GM23338 (cell line): ENCODE measurements at regions not wholly inside any gene's neighbourhood (a gene's known extent, or its start where the extent isn't known, plus 50 kb on each side); places are given as distances from the start of the nearest gene placed in this dataset.

Experiments used
- ATAC-seq: fragments of 200-7000 bp; cut with Tn5 transposase; 3 replicates; pipeline ENCODE4 v1.9.1; 2020
- DNase-seq: peaks from one replicate; pipeline ENCODE4 v3.0.0-alpha.2; 2015; ENCODE audit warnings: low spot score
- H2AFZ ChIP-seq: fragments of 200-600 bp; sonication (generic); 2 replicates; pipeline ENCODE4 v1.8.0; 2016; ENCODE audit warnings: antibody characterized with exemption, mild to moderate bottlenecking, moderate library complexity
- H3F3A ChIP-seq: fragments of 200-600 bp; sonication (generic); replicated peaks from 2 replicates; pipeline ENCODE4 v1.8.0; 2017; ENCODE audit warnings: antibody characterized with exemption, mixed run types, low read depth
- H3K27ac ChIP-seq: fragments of 200-600 bp; sonication (generic); 2 replicates; pipeline ENCODE4 v1.6.1; 2016; ENCODE audit warnings: low read depth
- H3K27me3 ChIP-seq: fragments of 200-600 bp; sonication (generic); 2 replicates; pipeline ENCODE4 v1.8.0; 2016; ENCODE audit warnings: mild to moderate bottlenecking, mixed run types, moderate library complexity; ENCODE audit not compliant: insufficient read depth
- H3K36me3 ChIP-seq: fragments of 200-600 bp; sonication (generic); 2 replicates; pipeline ENCODE4 v1.8.0; 2016; ENCODE audit warnings: mild to moderate bottlenecking; ENCODE audit not compliant: insufficient read depth
- H3K4me1 ChIP-seq: fragments of 200-600 bp; sonication (generic); 2 replicates; pipeline ENCODE4 v1.8.0; 2016; ENCODE audit warnings: mild to moderate bottlenecking, moderate library complexity; ENCODE audit not compliant: insufficient read depth
- H3K4me2 ChIP-seq: fragments of 200-600 bp; sonication (generic); 2 replicates; pipeline ENCODE4 v1.7.1; 2017; ENCODE audit warnings: mixed run types
- H3K4me3 ChIP-seq: fragments of 200-600 bp; sonication (generic); 2 replicates; pipeline ENCODE4 v1.6.1; 2016; ENCODE audit warnings: mixed run types
- H3K79me2 ChIP-seq: fragments of 200-600 bp; sonication (generic); replicated peaks from 2 replicates; pipeline ENCODE4 v1.8.0; 2017; ENCODE audit warnings: mild to moderate bottlenecking; ENCODE audit not compliant: insufficient read depth
- H3K9me2 ChIP-seq: fragments of 200-600 bp; sonication (generic); 2 replicates; pipeline ENCODE4 v1.8.0; 2017; ENCODE audit not compliant: insufficient read depth
- H4K20me1 ChIP-seq: fragments of 200-600 bp; sonication (generic); replicated peaks from 2 replicates; pipeline ENCODE4 v1.8.0; 2017; ENCODE audit warnings: mild to moderate bottlenecking; ENCODE audit not compliant: insufficient read depth
- H3K27ac Mint-ChIP-seq: 2 replicates; pipeline ENCODE4 v1.8.0; 2020; ENCODE audit warnings: inconsistent platforms, mild to moderate bottlenecking, moderate library complexity, mixed read lengths
- H3K27me3 Mint-ChIP-seq: 3 replicates; pipeline ENCODE4 v1.8.0; 2022; ENCODE audit warnings: low read depth, mild to moderate bottlenecking, moderate library complexity, mixed read lengths, inconsistent platforms; ENCODE audit not compliant: insufficient read depth, poor library complexity
- H3K36me3 Mint-ChIP-seq: 3 replicates; pipeline ENCODE4 v1.8.0; 2021; ENCODE audit warnings: low read depth, mild to moderate bottlenecking, inconsistent platforms, moderate library complexity, mixed read lengths
- H3K4me1 Mint-ChIP-seq: 3 replicates; pipeline ENCODE4 v1.8.0; 2020; ENCODE audit warnings: mild to moderate bottlenecking, inconsistent platforms, mixed read lengths
- H3K4me3 Mint-ChIP-seq: 3 replicates; pipeline ENCODE4 v1.8.0; 2021; ENCODE audit warnings: moderate library complexity, mild to moderate bottlenecking, inconsistent platforms, mixed read lengths
- H3K9me3 Mint-ChIP-seq: 3 replicates; pipeline ENCODE4 v1.8.0; 2020; ENCODE audit warnings: moderate library complexity, mild to moderate bottlenecking, inconsistent platforms, mixed read lengths
- CREB1 ChIP-seq: fragments of 250-450 bp; sonication (Bioruptor Pico); IDR thresholded peaks from 2 replicates; pipeline ENCODE4 v1.5.0; 2020; ENCODE audit warnings: low read depth, mild to moderate bottlenecking, moderate library complexity
- EZH2 ChIP-seq: fragments of 200-600 bp; sonication (generic); IDR thresholded peaks from one replicate; pipeline ENCODE4 v1.8.0; 2017; ENCODE audit warnings: antibody characterized with exemption, mild to moderate bottlenecking, low read depth; ENCODE audit not compliant: unreplicated experiment
- EZH2phosphoT487 ChIP-seq: fragments of 200-600 bp; sonication (generic); IDR thresholded peaks from one replicate; pipeline ENCODE4 v1.8.1; 2018; ENCODE audit warnings: antibody characterized with exemption; ENCODE audit not compliant: unreplicated experiment
- JUNB ChIP-seq: IDR thresholded peaks from one replicate; pipeline ENCODE4 v1.6.1; 2016; ENCODE audit warnings: antibody characterized with exemption; ENCODE audit not compliant: unreplicated experiment
- NANOG ChIP-seq: IDR thresholded peaks from 2 replicates; pipeline ENCODE4 v1.6.1; 2016; ENCODE audit warnings: antibody characterized with exemption, borderline replicate concordance
- POLR2AphosphoS5 ChIP-seq: IDR thresholded peaks from 2 replicates; pipeline ENCODE4 v1.6.1; 2016; ENCODE audit warnings: antibody characterized with exemption, low read depth
- STAT1 ChIP-seq: IDR thresholded peaks from one replicate; pipeline ENCODE4 v1.6.1; 2016; ENCODE audit warnings: antibody characterized with exemption; ENCODE audit not compliant: unreplicated experiment
- ZNF114 ChIP-seq: fragments of 250-450 bp; sonication (Bioruptor Pico); IDR thresholded peaks from 2 replicates; pipeline ENCODE4 v1.5.0; 2020; ENCODE audit warnings: mild to moderate bottlenecking, moderate library complexity
- ZNF331 ChIP-seq: fragments of 250-450 bp; sonication (Bioruptor Pico); IDR thresholded peaks from 2 replicates; pipeline ENCODE4 v1.5.0; 2020; ENCODE audit warnings: low read depth, mild to moderate bottlenecking, moderate library complexity
- TF ChIP-seq, protein P1 (sequence below): IDR thresholded peaks from one replicate; pipeline ENCODE4 v1.6.1; 2018; ENCODE audit warnings: antibody characterized with exemption; ENCODE audit not compliant: unreplicated experiment
- TF ChIP-seq, protein P2 (sequence below): IDR thresholded peaks from 2 replicates; pipeline ENCODE4 v1.6.1; 2016; ENCODE audit warnings: antibody characterized with exemption
- TF ChIP-seq, protein P3 (sequence below), 2 experiments: fragments of 200-600 bp in 1 of 2; sonication (generic) in 1 of 2; conservative IDR thresholded peaks; 2 replicates each; pipeline versions ENCODE4 v1.5.1 to v1.6.1; 2016 to 2017; ENCODE audit warnings: antibody characterized with exemption in 2 of 2, low read depth in 2 of 2, mild to moderate bottlenecking in 2 of 2, moderate library complexity in 1 of 2
- TF ChIP-seq, protein P4 (sequence below): fragments of 250-450 bp; sonication (Bioruptor Pico); IDR thresholded peaks from 2 replicates; pipeline ENCODE4 v1.5.0; 2020; ENCODE audit warnings: mild to moderate bottlenecking, moderate library complexity

DNA sequence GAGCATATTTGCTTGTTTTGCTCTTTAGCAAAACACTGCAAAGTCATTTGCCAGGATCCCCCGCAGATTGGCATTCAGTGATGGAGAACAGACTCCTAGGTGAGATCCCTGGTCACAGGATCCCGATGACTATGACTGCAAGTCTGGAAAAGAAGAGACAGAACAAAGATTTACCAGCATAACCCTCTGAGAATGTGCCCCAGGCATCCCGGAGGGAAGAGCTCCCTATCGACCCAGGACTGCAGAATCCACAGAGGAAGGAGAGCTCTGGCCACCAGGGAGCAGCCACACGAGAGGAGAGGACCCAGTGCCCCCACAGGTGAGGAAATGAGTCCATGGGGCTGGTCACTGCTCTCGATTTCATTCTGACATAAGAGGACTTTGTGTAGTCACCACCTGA, 105.2 kb downstream of the ZNF280B start:
- no peak overlapping the region for H3K4me3 ChIP-seq
- Mint-ChIP-seq H3K4me1 (no peaks in the 10 kb centered on the region), H3K9me3 (no peaks in the 10 kb centered on the region), H3K27ac (no peak overlapping the region), H3K27me3 (peaks cover 98% of the 10 kb centered on the region), H3K4me3 (no peak overlapping the region), H3K36me3 (no peaks in the 10 kb centered on the region)
- no peak overlapping the region for H2AFZ ChIP-seq
- peaks cover 100% of the 10 kb centered on the region for H3K27me3 ChIP-seq
- H3K9me2 ChIP-seq: no peaks in the 10 kb centered on the region
- no peaks in the 10 kb centered on the region for H3K4me1 ChIP-seq
- no peak for TF ChIP-seq EZH2phosphoT487
- TF ChIP-seq, protein P1, sequence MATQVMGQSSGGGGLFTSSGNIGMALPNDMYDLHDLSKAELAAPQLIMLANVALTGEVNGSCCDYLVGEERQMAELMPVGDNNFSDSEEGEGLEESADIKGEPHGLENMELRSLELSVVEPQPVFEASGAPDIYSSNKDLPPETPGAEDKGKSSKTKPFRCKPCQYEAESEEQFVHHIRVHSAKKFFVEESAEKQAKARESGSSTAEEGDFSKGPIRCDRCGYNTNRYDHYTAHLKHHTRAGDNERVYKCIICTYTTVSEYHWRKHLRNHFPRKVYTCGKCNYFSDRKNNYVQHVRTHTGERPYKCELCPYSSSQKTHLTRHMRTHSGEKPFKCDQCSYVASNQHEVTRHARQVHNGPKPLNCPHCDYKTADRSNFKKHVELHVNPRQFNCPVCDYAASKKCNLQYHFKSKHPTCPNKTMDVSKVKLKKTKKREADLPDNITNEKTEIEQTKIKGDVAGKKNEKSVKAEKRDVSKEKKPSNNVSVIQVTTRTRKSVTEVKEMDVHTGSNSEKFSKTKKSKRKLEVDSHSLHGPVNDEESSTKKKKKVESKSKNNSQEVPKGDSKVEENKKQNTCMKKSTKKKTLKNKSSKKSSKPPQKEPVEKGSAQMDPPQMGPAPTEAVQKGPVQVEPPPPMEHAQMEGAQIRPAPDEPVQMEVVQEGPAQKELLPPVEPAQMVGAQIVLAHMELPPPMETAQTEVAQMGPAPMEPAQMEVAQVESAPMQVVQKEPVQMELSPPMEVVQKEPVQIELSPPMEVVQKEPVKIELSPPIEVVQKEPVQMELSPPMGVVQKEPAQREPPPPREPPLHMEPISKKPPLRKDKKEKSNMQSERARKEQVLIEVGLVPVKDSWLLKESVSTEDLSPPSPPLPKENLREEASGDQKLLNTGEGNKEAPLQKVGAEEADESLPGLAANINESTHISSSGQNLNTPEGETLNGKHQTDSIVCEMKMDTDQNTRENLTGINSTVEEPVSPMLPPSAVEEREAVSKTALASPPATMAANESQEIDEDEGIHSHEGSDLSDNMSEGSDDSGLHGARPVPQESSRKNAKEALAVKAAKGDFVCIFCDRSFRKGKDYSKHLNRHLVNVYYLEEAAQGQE: no peak
- TF ChIP-seq, protein P2, sequence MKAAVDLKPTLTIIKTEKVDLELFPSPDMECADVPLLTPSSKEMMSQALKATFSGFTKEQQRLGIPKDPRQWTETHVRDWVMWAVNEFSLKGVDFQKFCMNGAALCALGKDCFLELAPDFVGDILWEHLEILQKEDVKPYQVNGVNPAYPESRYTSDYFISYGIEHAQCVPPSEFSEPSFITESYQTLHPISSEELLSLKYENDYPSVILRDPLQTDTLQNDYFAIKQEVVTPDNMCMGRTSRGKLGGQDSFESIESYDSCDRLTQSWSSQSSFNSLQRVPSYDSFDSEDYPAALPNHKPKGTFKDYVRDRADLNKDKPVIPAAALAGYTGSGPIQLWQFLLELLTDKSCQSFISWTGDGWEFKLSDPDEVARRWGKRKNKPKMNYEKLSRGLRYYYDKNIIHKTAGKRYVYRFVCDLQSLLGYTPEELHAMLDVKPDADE: no peak
- TF ChIP-seq ZNF331: no peak
- no peak for TF ChIP-seq ZNF114
- TF ChIP-seq EZH2: no peak
- no peak for TF ChIP-seq NANOG
- no peak for TF ChIP-seq JUNB
- TF ChIP-seq POLR2AphosphoS5: no peak
- no peak for TF ChIP-seq CREB1 (CRISPR knock-in tag)
- no peak for TF ChIP-seq STAT1
- TF ChIP-seq, protein P3, sequence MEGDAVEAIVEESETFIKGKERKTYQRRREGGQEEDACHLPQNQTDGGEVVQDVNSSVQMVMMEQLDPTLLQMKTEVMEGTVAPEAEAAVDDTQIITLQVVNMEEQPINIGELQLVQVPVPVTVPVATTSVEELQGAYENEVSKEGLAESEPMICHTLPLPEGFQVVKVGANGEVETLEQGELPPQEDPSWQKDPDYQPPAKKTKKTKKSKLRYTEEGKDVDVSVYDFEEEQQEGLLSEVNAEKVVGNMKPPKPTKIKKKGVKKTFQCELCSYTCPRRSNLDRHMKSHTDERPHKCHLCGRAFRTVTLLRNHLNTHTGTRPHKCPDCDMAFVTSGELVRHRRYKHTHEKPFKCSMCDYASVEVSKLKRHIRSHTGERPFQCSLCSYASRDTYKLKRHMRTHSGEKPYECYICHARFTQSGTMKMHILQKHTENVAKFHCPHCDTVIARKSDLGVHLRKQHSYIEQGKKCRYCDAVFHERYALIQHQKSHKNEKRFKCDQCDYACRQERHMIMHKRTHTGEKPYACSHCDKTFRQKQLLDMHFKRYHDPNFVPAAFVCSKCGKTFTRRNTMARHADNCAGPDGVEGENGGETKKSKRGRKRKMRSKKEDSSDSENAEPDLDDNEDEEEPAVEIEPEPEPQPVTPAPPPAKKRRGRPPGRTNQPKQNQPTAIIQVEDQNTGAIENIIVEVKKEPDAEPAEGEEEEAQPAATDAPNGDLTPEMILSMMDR (conservative IDR thresholded peaks at IDR 0.05; ENCODE audit: low read depth in 2 of 2): no peak
- TF ChIP-seq, protein P4, sequence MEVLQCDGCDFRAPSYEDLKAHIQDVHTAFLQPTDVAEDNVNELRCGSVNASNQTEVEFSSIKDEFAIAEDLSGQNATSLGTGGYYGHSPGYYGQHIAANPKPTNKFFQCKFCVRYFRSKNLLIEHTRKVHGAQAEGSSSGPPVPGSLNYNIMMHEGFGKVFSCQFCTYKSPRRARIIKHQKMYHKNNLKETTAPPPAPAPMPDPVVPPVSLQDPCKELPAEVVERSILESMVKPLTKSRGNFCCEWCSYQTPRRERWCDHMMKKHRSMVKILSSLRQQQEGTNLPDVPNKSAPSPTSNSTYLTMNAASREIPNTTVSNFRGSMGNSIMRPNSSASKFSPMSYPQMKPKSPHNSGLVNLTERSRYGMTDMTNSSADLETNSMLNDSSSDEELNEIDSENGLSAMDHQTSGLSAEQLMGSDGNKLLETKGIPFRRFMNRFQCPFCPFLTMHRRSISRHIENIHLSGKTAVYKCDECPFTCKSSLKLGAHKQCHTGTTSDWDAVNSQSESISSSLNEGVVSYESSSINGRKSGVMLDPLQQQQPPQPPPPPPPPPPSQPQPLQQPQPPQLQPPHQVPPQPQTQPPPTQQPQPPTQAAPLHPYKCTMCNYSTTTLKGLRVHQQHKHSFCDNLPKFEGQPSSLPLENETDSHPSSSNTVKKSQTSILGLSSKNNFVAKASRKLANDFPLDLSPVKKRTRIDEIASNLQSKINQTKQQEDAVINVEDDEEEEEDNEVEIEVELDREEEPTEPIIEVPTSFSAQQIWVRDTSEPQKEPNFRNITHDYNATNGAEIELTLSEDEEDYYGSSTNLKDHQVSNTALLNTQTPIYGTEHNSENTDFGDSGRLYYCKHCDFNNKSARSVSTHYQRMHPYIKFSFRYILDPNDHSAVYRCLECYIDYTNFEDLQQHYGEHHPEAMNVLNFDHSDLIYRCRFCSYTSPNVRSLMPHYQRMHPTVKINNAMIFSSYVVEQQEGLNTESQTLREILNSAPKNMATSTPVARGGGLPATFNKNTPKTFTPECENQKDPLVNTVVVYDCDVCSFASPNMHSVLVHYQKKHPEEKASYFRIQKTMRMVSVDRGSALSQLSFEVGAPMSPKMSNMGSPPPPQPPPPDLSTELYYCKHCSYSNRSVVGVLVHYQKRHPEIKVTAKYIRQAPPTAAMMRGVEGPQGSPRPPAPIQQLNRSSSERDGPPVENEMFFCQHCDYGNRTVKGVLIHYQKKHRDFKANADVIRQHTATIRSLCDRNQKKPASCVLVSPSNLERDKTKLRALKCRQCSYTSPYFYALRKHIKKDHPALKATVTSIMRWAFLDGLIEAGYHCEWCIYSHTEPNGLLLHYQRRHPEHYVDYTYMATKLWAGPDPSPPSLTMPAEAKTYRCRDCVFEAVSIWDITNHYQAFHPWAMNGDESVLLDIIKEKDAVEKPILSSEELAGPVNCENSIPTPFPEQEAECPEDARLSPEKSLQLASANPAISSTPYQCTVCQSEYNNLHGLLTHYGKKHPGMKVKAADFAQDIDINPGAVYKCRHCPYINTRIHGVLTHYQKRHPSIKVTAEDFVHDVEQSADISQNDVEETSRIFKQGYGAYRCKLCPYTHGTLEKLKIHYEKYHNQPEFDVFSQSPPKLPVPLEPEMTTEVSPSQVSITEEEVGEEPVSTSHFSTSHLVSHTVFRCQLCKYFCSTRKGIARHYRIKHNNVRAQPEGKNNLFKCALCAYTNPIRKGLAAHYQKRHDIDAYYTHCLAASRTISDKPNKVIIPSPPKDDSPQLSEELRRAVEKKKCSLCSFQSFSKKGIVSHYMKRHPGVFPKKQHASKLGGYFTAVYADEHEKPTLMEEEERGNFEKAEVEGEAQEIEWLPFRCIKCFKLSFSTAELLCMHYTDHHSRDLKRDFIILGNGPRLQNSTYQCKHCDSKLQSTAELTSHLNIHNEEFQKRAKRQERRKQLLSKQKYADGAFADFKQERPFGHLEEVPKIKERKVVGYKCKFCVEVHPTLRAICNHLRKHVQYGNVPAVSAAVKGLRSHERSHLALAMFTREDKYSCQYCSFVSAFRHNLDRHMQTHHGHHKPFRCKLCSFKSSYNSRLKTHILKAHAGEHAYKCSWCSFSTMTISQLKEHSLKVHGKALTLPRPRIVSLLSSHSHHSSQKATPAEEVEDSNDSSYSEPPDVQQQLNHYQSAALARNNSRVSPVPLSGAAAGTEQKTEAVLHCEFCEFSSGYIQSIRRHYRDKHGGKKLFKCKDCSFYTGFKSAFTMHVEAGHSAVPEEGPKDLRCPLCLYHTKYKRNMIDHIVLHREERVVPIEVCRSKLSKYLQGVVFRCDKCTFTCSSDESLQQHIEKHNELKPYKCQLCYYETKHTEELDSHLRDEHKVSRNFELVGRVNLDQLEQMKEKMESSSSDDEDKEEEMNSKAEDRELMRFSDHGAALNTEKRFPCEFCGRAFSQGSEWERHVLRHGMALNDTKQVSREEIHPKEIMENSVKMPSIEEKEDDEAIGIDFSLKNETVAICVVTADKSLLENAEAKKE (CRISPR knock-in tag): no peak
- H3F3A ChIP-seq: no peaks in the 10 kb centered on the region
- H4K20me1 ChIP-seq: no peaks in the 10 kb centered on the region; the same call in 1 of the 2 replicates
- ATAC-seq (no peak), DNase-seq (no peak)
- no peak overlapping the region for H3K4me2 ChIP-seq
- no peaks in the 10 kb centered on the region for H3K79me2 ChIP-seq
- H3K36me3 ChIP-seq: no peaks in the 10 kb centered on the region
- no peak overlapping the region for H3K27ac ChIP-seq
